Activated CD4-positive, alpha-beta T cell treated with anti-CD3 and anti-CD28 coated beads, Interleukin-2, amount 50 U/mL, for 48 hours (primary cell): ENCODE measurements at regions not wholly inside any gene's neighbourhood (a gene's known extent, or its start where the extent isn't known, plus 50 kb on each side); places are given as distances from the start of the nearest gene placed in this dataset.
A peak's percentile ranks its signal among the peaks of the same experiment; 100 is the strongest.

Source experiments
- DNase-seq, 2 experiments: peaks; one replicate each; pipeline ENCODE4 v3.0.0-alpha.2; 2020

- DNase-seq: no peak
These were observed 243.1 kb upstream of the TNP1 start for GRCh38 chr2:217102956-217103355.

GRCh38 chr2:217101972-217102371 is 242.1 kb upstream of the TNP1 start:
- no peak for DNase-seq

GRCh38 chr2:217099561-217099960 is 239.7 kb upstream of the TNP1 start:
- no peak for DNase-seq

- DNase-seq: no peak
These were observed 238.6 kb upstream of the TNP1 start for GRCh38 chr2:217098435-217098834.

- DNase-seq: no peak
These were observed 237.5 kb upstream of the TNP1 start for GRCh38 chr2:217097346-217097745.

GRCh38 chr2:217096474-217097225 is 236.8 kb upstream of the TNP1 start:
- DNase-seq: no peak

GRCh38 chr2:217095511-217096205 is 235.8 kb upstream of the TNP1 start:
- no peak for DNase-seq

- DNase-seq: no peak
These were observed 233.0 kb upstream of the TNP1 start for GRCh38 chr2:217092710-217093379.

- DNase-seq: no peak
These were observed 231.7 kb upstream of the TNP1 start for GRCh38 chr2:217091531-217091930.

- DNase-seq: no peak
These were observed 231.0 kb upstream of the TNP1 start for GRCh38 chr2:217090884-217091283.

GRCh38 chr2:217090024-217090473 is 230.2 kb upstream of the TNP1 start:
- DNase-seq: no peak

GRCh38 chr2:217086718-217087117 is 226.9 kb upstream of the TNP1 start:
- no peak for DNase-seq

GRCh38 chr2:217086038-217086522 is 226.2 kb upstream of the TNP1 start:
- peak; percentile 24 to 41 for DNase-seq

- peak in 1 of 2 experiments; percentile 26 for DNase-seq
These were observed 225.7 kb upstream of the TNP1 start for GRCh38 chr2:217085543-217085942.

- no peak for DNase-seq
These were observed 221.9 kb upstream of the TNP1 start for GRCh38 chr2:217081799-217082198.

GRCh38 chr2:217079165-217079564 is 219.3 kb upstream of the TNP1 start:
- DNase-seq: no peak

GRCh38 chr2:217077831-217078407 is 218.1 kb upstream of the TNP1 start:
- DNase-seq: no peak

GRCh38 chr2:217076657-217077232 is 216.9 kb upstream of the TNP1 start:
- DNase-seq: no peak

GRCh38 chr2:217076058-217076435 is 216.2 kb upstream of the TNP1 start:
- no peak for DNase-seq

- no peak for DNase-seq
These were observed 215.6 kb upstream of the TNP1 start for GRCh38 chr2:217075268-217076057.

GRCh38 chr2:217074576-217075255 is 214.9 kb upstream of the TNP1 start:
- DNase-seq: no peak

- DNase-seq: no peak
These were observed 211.6 kb upstream of the TNP1 start for GRCh38 chr2:217071416-217071815.
